ENCODE measurements at regions not wholly inside any gene's neighbourhood (a gene's known extent, or its start where the extent isn't known, plus 50 kb on each side); places are given as distances from the start of the nearest gene placed in this dataset.
"Not testable (repeated sequence)": the region's sequence is repeated elsewhere in the genome, so short reads cannot be mapped to it uniquely, and the experiment has no call there.

GRCh38 chr12:5122256-5122831 is 78.7 kb downstream of the KCNA5 start:
- H3K4me1 ChIP-seq (ENCODE audit: control insufficient read depth, insufficient read depth, low read length); H3K4me3 ChIP-seq (ENCODE audit: low read length); H3K27ac ChIP-seq (ENCODE audit: low read length); H3K27me3 ChIP-seq (ENCODE audit: control insufficient read depth, insufficient read depth, low read length); H3K9me3 ChIP-seq (replicated peaks; ENCODE audit: control insufficient read depth, low read depth, low read length); H3K36me3 ChIP-seq (ENCODE audit: control insufficient read depth, insufficient read depth, low read length); DNase-seq: not testable (repeated sequence)
- no CpG with 5 or more reads among the region's 14 CpGs for whole genome bisulfite sequencing (ENCODE audit: insufficient coverage)

- 83% methylated on average over 1 of the region's 2 CpGs for WGBS (ENCODE audit: insufficient coverage)
- H3K27ac ChIP-seq (ENCODE audit: low read length) = no peak overlapping the region
- H3K4me1 ChIP-seq (ENCODE audit: control insufficient read depth, insufficient read depth, low read length) = no peaks in the 10 kb centered on the region
- H3K9me3 ChIP-seq (replicated peaks; ENCODE audit: control insufficient read depth, low read depth, low read length) = no peaks in the 10 kb centered on the region
- no peaks in the 10 kb centered on the region for H3K27me3 ChIP-seq (ENCODE audit: control insufficient read depth, insufficient read depth, low read length)
- no peaks in the 10 kb centered on the region for H3K36me3 ChIP-seq (ENCODE audit: control insufficient read depth, insufficient read depth, low read length)
- DNase-seq = no peak
- no peak overlapping the region for H3K4me3 ChIP-seq (ENCODE audit: low read length)
These were observed 80.2 kb downstream of the KCNA5 start for GRCh38 chr12:5123921-5124320.

GRCh38 chr12:5124401-5124800 is 80.7 kb downstream of the KCNA5 start:
- Histone ChIP-seq H3K9me3 (replicated peaks; ENCODE audit: control insufficient read depth, low read depth, low read length) (no peaks in the 10 kb centered on the region), H3K27ac (ENCODE audit: low read length) (no peak overlapping the region), H3K36me3 (ENCODE audit: control insufficient read depth, insufficient read depth, low read length) (no peaks in the 10 kb centered on the region), H3K27me3 (ENCODE audit: control insufficient read depth, insufficient read depth, low read length) (no peaks in the 10 kb centered on the region), H3K4me3 (ENCODE audit: low read length) (no peak overlapping the region), H3K4me1 (ENCODE audit: control insufficient read depth, insufficient read depth, low read length) (no peaks in the 10 kb centered on the region)
- no peak for DNase-seq

GRCh38 chr12:5134861-5135525 is 91.3 kb downstream of the KCNA5 start:
- WGBS (ENCODE audit: insufficient coverage) = 89% methylated on average over 1 of the region's 5 CpGs

GRCh38 chr12:5138256-5138655 is 94.6 kb downstream of the KCNA5 start:
- no peaks in the 10 kb centered on the region for H3K27me3 ChIP-seq (ENCODE audit: control insufficient read depth, insufficient read depth, low read length)
- WGBS (ENCODE audit: insufficient coverage) = 85% methylated on average over 5 of the region's 7 CpGs
- no peaks in the 10 kb centered on the region for H3K9me3 ChIP-seq (replicated peaks; ENCODE audit: control insufficient read depth, low read depth, low read length)
- H3K4me1 ChIP-seq (ENCODE audit: control insufficient read depth, insufficient read depth, low read length) = no peaks in the 10 kb centered on the region
- no peak for DNase-seq
- no peaks in the 10 kb centered on the region for H3K36me3 ChIP-seq (ENCODE audit: control insufficient read depth, insufficient read depth, low read length)
- no peak overlapping the region for H3K4me3 ChIP-seq (ENCODE audit: low read length)
- no peak overlapping the region for H3K27ac ChIP-seq (ENCODE audit: low read length)

More at GRCh38 chr12:5134861-5135525, 91.3 kb downstream of the KCNA5 start:
- H3K27me3 ChIP-seq (ENCODE audit: control insufficient read depth, insufficient read depth, low read length) = peaks cover 3% of the 10 kb centered on the region
- no peak overlapping the region for H3K4me3 ChIP-seq (ENCODE audit: low read length)
- no peaks in the 10 kb centered on the region for H3K4me1 ChIP-seq (ENCODE audit: control insufficient read depth, insufficient read depth, low read length)
- H3K9me3 ChIP-seq (replicated peaks; ENCODE audit: control insufficient read depth, low read depth, low read length) = no peaks in the 10 kb centered on the region
- no peak for DNase-seq
- H3K27ac ChIP-seq (ENCODE audit: low read length) = no peak overlapping the region
- H3K36me3 ChIP-seq (ENCODE audit: control insufficient read depth, insufficient read depth, low read length) = no peaks in the 10 kb centered on the region

- no peak for DNase-seq
- H3K4me3 ChIP-seq (ENCODE audit: low read length) = no peak overlapping the region
- no peaks in the 10 kb centered on the region for H3K27me3 ChIP-seq (ENCODE audit: control insufficient read depth, insufficient read depth, low read length)
- H3K27ac ChIP-seq (ENCODE audit: low read length) = no peak overlapping the region
- H3K36me3 ChIP-seq (ENCODE audit: control insufficient read depth, insufficient read depth, low read length) = no peaks in the 10 kb centered on the region
- H3K9me3 ChIP-seq (replicated peaks; ENCODE audit: control insufficient read depth, low read depth, low read length) = no peaks in the 10 kb centered on the region
- H3K4me1 ChIP-seq (ENCODE audit: control insufficient read depth, insufficient read depth, low read length) = no peaks in the 10 kb centered on the region
These were observed 95.2 kb downstream of the KCNA5 start for GRCh38 chr12:5138845-5139244.

GRCh38 chr12:5139751-5140150 is 96.1 kb downstream of the KCNA5 start:
- Histone ChIP-seq H3K36me3 (ENCODE audit: control insufficient read depth, insufficient read depth, low read length) (no peaks in the 10 kb centered on the region), H3K4me3 (ENCODE audit: low read length) (no peak overlapping the region), H3K27ac (ENCODE audit: low read length) (no peak overlapping the region), H3K9me3 (replicated peaks; ENCODE audit: control insufficient read depth, low read depth, low read length) (no peaks in the 10 kb centered on the region), H3K27me3 (ENCODE audit: control insufficient read depth, insufficient read depth, low read length) (no peaks in the 10 kb centered on the region), H3K4me1 (ENCODE audit: control insufficient read depth, insufficient read depth, low read length) (no peaks in the 10 kb centered on the region)
- no peak for DNase-seq
- WGBS (ENCODE audit: insufficient coverage) = 73% methylated on average over 3 of the region's 6 CpGs

GRCh38 chr12:5140190-5140589 is 96.5 kb downstream of the KCNA5 start:
- Histone ChIP-seq H3K4me1 (ENCODE audit: control insufficient read depth, insufficient read depth, low read length) (no peaks in the 10 kb centered on the region), H3K27me3 (ENCODE audit: control insufficient read depth, insufficient read depth, low read length) (no peaks in the 10 kb centered on the region), H3K36me3 (ENCODE audit: control insufficient read depth, insufficient read depth, low read length) (no peaks in the 10 kb centered on the region), H3K4me3 (ENCODE audit: low read length) (no peak overlapping the region), H3K9me3 (replicated peaks; ENCODE audit: control insufficient read depth, low read depth, low read length) (no peaks in the 10 kb centered on the region), H3K27ac (ENCODE audit: low read length) (no peak overlapping the region)
- WGBS (ENCODE audit: insufficient coverage) = 66% methylated on average over 2 of the region's 3 CpGs
- no peak for DNase-seq

- no peaks in the 10 kb centered on the region for H3K36me3 ChIP-seq (ENCODE audit: control insufficient read depth, insufficient read depth, low read length)
- WGBS (ENCODE audit: insufficient coverage) = 60% methylated on average over 1 of the region's 1 CpG
- H3K27me3 ChIP-seq (ENCODE audit: control insufficient read depth, insufficient read depth, low read length) = peaks cover 2% of the 10 kb centered on the region
These were observed 105.2 kb downstream of the KCNA5 start for GRCh38 chr12:5148880-5149279.

GRCh38 chr12:5154091-5154490 is 110.4 kb downstream of the KCNA5 start:
- Histone ChIP-seq H3K4me3 (ENCODE audit: low read length) (no peak overlapping the region), H3K9me3 (replicated peaks; ENCODE audit: control insufficient read depth, low read depth, low read length) (no peaks in the 10 kb centered on the region), H3K27me3 (ENCODE audit: control insufficient read depth, insufficient read depth, low read length) (peaks cover 2% of the 10 kb centered on the region), H3K27ac (ENCODE audit: low read length) (no peak overlapping the region), H3K36me3 (ENCODE audit: control insufficient read depth, insufficient read depth, low read length) (no peaks in the 10 kb centered on the region), H3K4me1 (ENCODE audit: control insufficient read depth, insufficient read depth, low read length) (peaks cover 4% of the 10 kb centered on the region)
- WGBS (ENCODE audit: insufficient coverage) = 5% methylated on average over 2 of the region's 5 CpGs
- no peak for DNase-seq

More at GRCh38 chr12:5148880-5149279, 105.2 kb downstream of the KCNA5 start:
- DNase-seq = no peak
- Histone ChIP-seq H3K9me3 (replicated peaks; ENCODE audit: control insufficient read depth, low read depth, low read length) (no peaks in the 10 kb centered on the region), H3K4me1 (ENCODE audit: control insufficient read depth, insufficient read depth, low read length) (peaks cover 1% of the 10 kb centered on the region), H3K4me3 (ENCODE audit: low read length) (no peak overlapping the region), H3K27ac (ENCODE audit: low read length) (no peak overlapping the region)

- DNase-seq = no peak
- Histone ChIP-seq H3K36me3 (ENCODE audit: control insufficient read depth, insufficient read depth, low read length) (no peaks in the 10 kb centered on the region), H3K4me1 (ENCODE audit: control insufficient read depth, insufficient read depth, low read length) (peaks cover 4% of the 10 kb centered on the region), H3K27me3 (ENCODE audit: control insufficient read depth, insufficient read depth, low read length) (peaks cover 2% of the 10 kb centered on the region), H3K9me3 (replicated peaks; ENCODE audit: control insufficient read depth, low read depth, low read length) (no peaks in the 10 kb centered on the region), H3K27ac (ENCODE audit: low read length) (no peak overlapping the region), H3K4me3 (ENCODE audit: low read length) (no peak overlapping the region)
- WGBS (ENCODE audit: insufficient coverage) = 47% methylated on average over 2 of the region's 9 CpGs
These were observed 112.2 kb downstream of the KCNA5 start for GRCh38 chr12:5155866-5156265.

Data from muscle of leg (tissue), 3 donors.